ENCODE measurements at regions not wholly inside any gene's neighbourhood (a gene's known extent, or its start where the extent isn't known, plus 50 kb on each side); places are given as distances from the start of the nearest gene placed in this dataset.

DNA sequence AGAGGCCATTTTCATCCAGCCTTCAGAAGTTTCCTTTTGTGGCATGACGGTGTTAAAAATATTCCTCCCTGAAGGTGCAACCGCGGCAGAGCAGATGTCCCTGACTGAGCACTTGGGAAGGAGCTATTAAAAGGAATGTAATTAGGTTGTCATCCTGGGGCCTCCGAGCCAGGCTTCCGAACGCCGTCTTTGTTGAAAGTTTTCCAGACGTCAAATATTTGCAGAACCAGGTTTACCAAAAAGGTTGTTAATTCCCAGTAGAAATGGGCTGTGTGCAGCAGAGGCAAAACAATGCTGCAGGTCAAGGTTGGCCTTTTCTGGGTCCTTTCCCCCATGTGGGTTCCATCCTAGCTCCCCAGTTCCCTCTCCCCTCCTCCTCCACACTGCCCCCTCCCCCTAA is 88.8 kb upstream of the CALM2 start:
- H3K9ac ChIP-seq (ENCODE audit: insufficient read depth in 1 of 2, low read depth in 2 of 2, low read length in 2 of 2) = no peak overlapping the region

DNA sequence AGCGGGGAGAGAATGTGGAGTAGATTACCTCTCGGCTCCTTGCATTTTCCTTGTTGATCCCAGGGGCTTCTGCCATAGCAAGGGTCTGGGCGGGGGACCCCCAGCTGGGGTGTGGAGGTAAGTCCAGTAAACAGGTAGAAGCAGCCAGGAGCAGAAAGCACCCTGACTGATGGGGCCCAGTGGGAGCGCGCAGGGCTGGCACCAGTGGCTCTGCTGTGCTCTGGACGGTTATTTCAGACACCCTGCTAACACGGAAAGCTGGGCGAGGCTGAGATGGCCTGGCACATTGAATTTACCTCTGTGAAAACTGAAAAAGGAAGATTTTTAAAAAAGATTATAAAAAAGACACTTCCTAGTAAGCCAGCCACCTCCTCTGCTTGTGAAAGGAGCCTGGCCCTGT is 88.4 kb upstream of the CALM2 start:
- CTCF ChIA-PET (ENCODE audit: low intra/inter-chr PET ratio) = no interaction called here
- H3K9ac ChIP-seq (ENCODE audit: insufficient read depth in 1 of 2, low read depth in 2 of 2, low read length in 2 of 2) = no peak overlapping the region
- TF ChIP-seq, protein P1, sequence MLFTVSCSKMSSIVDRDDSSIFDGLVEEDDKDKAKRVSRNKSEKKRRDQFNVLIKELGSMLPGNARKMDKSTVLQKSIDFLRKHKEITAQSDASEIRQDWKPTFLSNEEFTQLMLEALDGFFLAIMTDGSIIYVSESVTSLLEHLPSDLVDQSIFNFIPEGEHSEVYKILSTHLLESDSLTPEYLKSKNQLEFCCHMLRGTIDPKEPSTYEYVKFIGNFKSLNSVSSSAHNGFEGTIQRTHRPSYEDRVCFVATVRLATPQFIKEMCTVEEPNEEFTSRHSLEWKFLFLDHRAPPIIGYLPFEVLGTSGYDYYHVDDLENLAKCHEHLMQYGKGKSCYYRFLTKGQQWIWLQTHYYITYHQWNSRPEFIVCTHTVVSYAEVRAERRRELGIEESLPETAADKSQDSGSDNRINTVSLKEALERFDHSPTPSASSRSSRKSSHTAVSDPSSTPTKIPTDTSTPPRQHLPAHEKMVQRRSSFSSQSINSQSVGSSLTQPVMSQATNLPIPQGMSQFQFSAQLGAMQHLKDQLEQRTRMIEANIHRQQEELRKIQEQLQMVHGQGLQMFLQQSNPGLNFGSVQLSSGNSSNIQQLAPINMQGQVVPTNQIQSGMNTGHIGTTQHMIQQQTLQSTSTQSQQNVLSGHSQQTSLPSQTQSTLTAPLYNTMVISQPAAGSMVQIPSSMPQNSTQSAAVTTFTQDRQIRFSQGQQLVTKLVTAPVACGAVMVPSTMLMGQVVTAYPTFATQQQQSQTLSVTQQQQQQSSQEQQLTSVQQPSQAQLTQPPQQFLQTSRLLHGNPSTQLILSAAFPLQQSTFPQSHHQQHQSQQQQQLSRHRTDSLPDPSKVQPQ (CRISPR knock-in tag; IDR thresholded peaks at IDR 0.05; ENCODE audit: borderline replicate concordance) = no peak
- no peak for TF ChIP-seq PTRF (tag; IDR thresholded peaks at IDR 0.05)
- TF ChIP-seq TARDBP (IDR thresholded peaks at IDR 0.05) = no peak

More for the DNA sequence above, 88.8 kb upstream of the CALM2 start:
- FAIRE-seq (no peak), DNase-seq (ENCODE audit: extremely low read depth in 1 of 4, low spot score in 3 of 4) (no peak), ATAC-seq (no peak)
- ChIA-PET CTCF (ENCODE audit: low intra/inter-chr PET ratio) (no interaction called here), POLR2A (interaction anchor here (0.7 kb wide), 1 partner anchor 25 kb away, joined by 3 read pairs; no protein-coding TSS in a partner anchor)
- H4K20me1 ChIP-seq (replicated peaks; ENCODE audit: control insufficient read depth, insufficient read depth, low read length) = no peaks in the 10 kb centered on the region
- intact Hi-C loops (cut with micrococcal nuclease) (no loop called here), in situ Hi-C loops (cut with MboI) (no loop called here)
- H3K27ac ChIP-seq (ENCODE audit: extremely low read depth, low read depth, low read length) = no peak overlapping the region
- no peaks in the 10 kb centered on the region for H3K79me2 ChIP-seq (ENCODE audit: control insufficient read depth, insufficient read depth, low read length)
- no peaks in the 10 kb centered on the region for H3K9me1 ChIP-seq (ENCODE audit: control insufficient read depth, insufficient read depth, low read length)
- no peak for TF ChIP-seq ZNF717 (CRISPR knock-in tag; IDR thresholded peaks at IDR 0.05)
- H3K36me3 ChIP-seq (ENCODE audit: control insufficient read depth, insufficient read depth, low read length) = no peaks in the 10 kb centered on the region
- H3K27me3 ChIP-seq (ENCODE audit: control insufficient read depth in 2 of 2, insufficient read depth in 2 of 2, low read length in 2 of 2) = no peaks in the 10 kb centered on the region
- no TSS peak for BruUV-seq (replicated peaks)
- no peak overlapping the region for H3K4me3 ChIP-seq
- no peaks in the 10 kb centered on the region for H3K9me3 ChIP-seq (replicated peaks; ENCODE audit: control insufficient read depth, insufficient read depth, low read depth, low read length)
- H3K4me1 ChIP-seq (replicated peaks in 1 of 2; ENCODE audit: control insufficient read depth in 2 of 2, insufficient read depth in 2 of 2, low read length in 2 of 2) = peaks cover 0 to 10% of the 10 kb centered on the region in 2 experiments; a peak in 3 of 5 replicates
- 75% methylated on average over 8 of the region's 8 CpGs for WGBS (ENCODE audit: insufficient coverage, low coverage, missing lambda C conversion rate)
- no peak overlapping the region for H3K4me2 ChIP-seq (ENCODE audit: insufficient read depth, low read length)
- no peak overlapping the region for H2AFZ ChIP-seq (ENCODE audit: low read depth, low read length)

More for the DNA sequence above, 88.4 kb upstream of the CALM2 start:
- intact Hi-C loops (cut with micrococcal nuclease) (no loop called here), in situ Hi-C loops (cut with MboI) (no loop called here)
- WGBS (ENCODE audit: insufficient coverage, low coverage, missing lambda C conversion rate) = 83% methylated on average over 8 of the region's 8 CpGs
- H3K4me1 ChIP-seq (replicated peaks in 1 of 2; ENCODE audit: control insufficient read depth in 2 of 2, insufficient read depth in 2 of 2, low read length in 2 of 2) = peaks cover 0 to 6% of the 10 kb centered on the region in 2 experiments; a peak in 2 of 5 replicates
- H2AFZ ChIP-seq (ENCODE audit: low read depth, low read length) = no peak overlapping the region
- FAIRE-seq (no peak), ATAC-seq (no peak), DNase-seq (ENCODE audit: extremely low read depth in 1 of 4, low spot score in 3 of 4) (no peak)
- H3K27ac ChIP-seq (ENCODE audit: extremely low read depth, low read depth, low read length) = no peak overlapping the region
- H3K4me3 ChIP-seq = no peak overlapping the region
- POLR2A ChIA-PET = interaction anchor here (0.7 kb wide), 1 partner anchor 25 kb away, joined by 3 read pairs; no protein-coding TSS in a partner anchor
- H4K20me1 ChIP-seq (replicated peaks; ENCODE audit: control insufficient read depth, insufficient read depth, low read length) = no peaks in the 10 kb centered on the region
- no peak overlapping the region for H3K4me2 ChIP-seq (ENCODE audit: insufficient read depth, low read length)
- H3K36me3 ChIP-seq (ENCODE audit: control insufficient read depth, insufficient read depth, low read length) = no peaks in the 10 kb centered on the region
- no peaks in the 10 kb centered on the region for H3K9me3 ChIP-seq (replicated peaks; ENCODE audit: control insufficient read depth, insufficient read depth, low read depth, low read length)
- BruUV-seq (replicated peaks) = no TSS peak
- H3K79me2 ChIP-seq (ENCODE audit: control insufficient read depth, insufficient read depth, low read length) = no peaks in the 10 kb centered on the region
- no peaks in the 10 kb centered on the region for H3K9me1 ChIP-seq (ENCODE audit: control insufficient read depth, insufficient read depth, low read length)
- H3K27me3 ChIP-seq (ENCODE audit: control insufficient read depth in 2 of 2, insufficient read depth in 2 of 2, low read length in 2 of 2) = no peaks in the 10 kb centered on the region

Measured in K562 (cell line).